PC-3 (cell line): ENCODE measurements at regions not wholly inside any gene's neighbourhood (a gene's known extent, or its start where the extent isn't known, plus 50 kb on each side); places are given as distances from the start of the nearest gene placed in this dataset.

Source experiments
- ATAC-seq: fragments of 200-7000 bp; cut with Tn5 transposase; 2 replicates; pipeline ENCODE4 v1.9.1; 2020; ENCODE audit warnings: mild to moderate bottlenecking, moderate library complexity
- BruUV-seq: library from RNA; stranded (reverse); fragments of 400-500 nt; replicated peaks from 2 replicates; lab custom pipeline; 2021; lab: Mats Ljungman, UMichigan
- CTCF ChIA-PET: fragments of 300-600 bp; sonication (Branson Sonifier 250); formaldehyde crosslinking; loops from one replicate; lab custom pipeline; 2022; ENCODE audit warnings: antibody characterized with exemption; lab: Charles Lee
- POLR2A ChIA-PET: fragments of 300-600 bp; sonication (Branson Sonifier 250); formaldehyde crosslinking; loops from one replicate; lab custom pipeline; 2022; ENCODE audit warnings: antibody characterized with exemption; ENCODE audit not compliant: unreplicated experiment; lab: Charles Lee
- DNase-seq: peaks from one replicate; pipeline ENCODE4 v3.0.0-alpha.2; 2015
- H2AFZ ChIP-seq: fragments of 300-600 bp; sonication (generic); 2 replicates; pipeline ENCODE4 v1.6.0; 2016; ENCODE audit warnings: antibody characterized with exemption, low read length
- H3F3A ChIP-seq: fragments of 300-600 bp; sonication (generic); one replicate; pipeline ENCODE4 v1.6.0; 2017; ENCODE audit warnings: antibody characterized with exemption, low read length, control low read depth, mild to moderate bottlenecking; ENCODE audit not compliant: unreplicated experiment
- H3K27ac ChIP-seq: fragments of 300-600 bp; sonication (generic); 2 replicates; pipeline ENCODE4 v1.5.1; 2016; ENCODE audit warnings: mild to moderate bottlenecking, low read length
- H3K27me3 ChIP-seq: fragments of 300-600 bp; sonication (generic); 2 replicates; pipeline ENCODE4 v1.6.1; 2016; ENCODE audit warnings: low read length, mixed read lengths
- H3K36me3 ChIP-seq: fragments of 300-600 bp; sonication (generic); 2 replicates; pipeline ENCODE4 v1.6.1; 2016; ENCODE audit warnings: low read depth, mixed run types, low read length, mixed read lengths
- H3K4me1 ChIP-seq: fragments of 300-600 bp; sonication (generic); 2 replicates; pipeline ENCODE4 v1.5.1; 2016; ENCODE audit warnings: low read length; ENCODE audit not compliant: insufficient read depth
- H3K4me2 ChIP-seq: fragments of 300-600 bp; sonication (generic); 2 replicates; pipeline ENCODE4 v1.6.0; 2016; ENCODE audit warnings: low read length
- H3K4me3 ChIP-seq: fragments of 300-600 bp; sonication (generic); 2 replicates; pipeline ENCODE4 v1.5.1; 2016; ENCODE audit warnings: mild to moderate bottlenecking, low read length, mixed read lengths
- H3K79me2 ChIP-seq: fragments of 300-600 bp; sonication (generic); 2 replicates; pipeline ENCODE4 v1.6.1; 2017; ENCODE audit warnings: low read length, mixed read lengths
- H3K9ac ChIP-seq: fragments of 300-600 bp; sonication (generic); 2 replicates; pipeline ENCODE4 v1.6.0; 2016; ENCODE audit warnings: mild to moderate bottlenecking, low read length
- H3K9me2 ChIP-seq: fragments of 300-600 bp; sonication (generic); replicated peaks from 2 replicates; pipeline ENCODE4 v1.6.1; 2016; ENCODE audit warnings: mixed run types, low read length, mixed read lengths
- H3K9me3 ChIP-seq: fragments of 300-600 bp; sonication (generic); 2 replicates; pipeline ENCODE4 v1.6.1; 2016; ENCODE audit warnings: low read length, mixed read lengths
- H4K20me1 ChIP-seq: fragments of 300-600 bp; sonication (generic); 2 replicates; pipeline ENCODE4 v1.6.1; 2016; ENCODE audit warnings: low read length, mixed read lengths
- CTCF ChIP-seq: fragments of 300-600 bp; sonication (generic); conservative IDR thresholded peaks from 2 replicates; pipeline ENCODE4 v1.5.1; 2017; ENCODE audit warnings: antibody characterized with exemption, low read depth, mild to moderate bottlenecking, low read length
- EZH2 ChIP-seq: fragments of 300-600 bp; sonication (generic); IDR thresholded peaks from one replicate; pipeline ENCODE4 v1.6.1; 2017; ENCODE audit warnings: antibody characterized with exemption, mild to moderate bottlenecking, low read length; ENCODE audit not compliant: unreplicated experiment
- EZH2phosphoT487 ChIP-seq: fragments of 300-600 bp; sonication (generic); IDR thresholded peaks from 2 replicates; pipeline ENCODE4 v1.6.1; 2018; ENCODE audit warnings: mild to moderate bottlenecking, antibody characterized with exemption, low read length, borderline replicate concordance
- intact Hi-C: fragments of 100-400 bp; cut with micrococcal nuclease; formaldehyde crosslinking; loops from 2 replicates; pipeline ENCODE4 v1.9.0; 2023

GRCh38 chr15:66907826-66908743 lies 157.3 kb upstream of the SMAD3 start:
- Histone ChIP-seq H3F3A (no peaks in the 10 kb centered on the region), H3K9me2 (no peaks in the 10 kb centered on the region), H3K4me2 (no peak overlapping the region), H3K36me3 (peaks cover 2% of the 10 kb centered on the region; the same call in 1 of the 2 replicates), H3K27me3 (no peaks in the 10 kb centered on the region), H3K79me2 (no peaks in the 10 kb centered on the region), H4K20me1 (no peaks in the 10 kb centered on the region), H3K4me1 (no peaks in the 10 kb centered on the region), H3K9ac (no peak overlapping the region), H2AFZ (no peak overlapping the region), H3K4me3 (no peak overlapping the region), H3K27ac (no peak overlapping the region), H3K9me3 (no peaks in the 10 kb centered on the region)
- ChIA-PET CTCF (no interaction called here), POLR2A (no interaction called here)
- ATAC-seq (no peak), DNase-seq (no peak)
- BruUV-seq = no TSS peak
- intact Hi-C loops = no loop called here
- TF ChIP-seq EZH2phosphoT487 = no peak
- TF ChIP-seq CTCF = no peak
- TF ChIP-seq EZH2 = no peak

GRCh38 chr15:66908744-66909095 lies 156.7 kb upstream of the SMAD3 start:
- no peaks in the 10 kb centered on the region for H3K9me3 ChIP-seq
- H3K27ac ChIP-seq = no peak overlapping the region
- intact Hi-C loops = no loop called here
- no peak overlapping the region for H3K4me2 ChIP-seq
- H3K4me3 ChIP-seq = no peak overlapping the region
- CTCF ChIA-PET = no interaction called here
- no peaks in the 10 kb centered on the region for H3F3A ChIP-seq
- H3K4me1 ChIP-seq = no peaks in the 10 kb centered on the region
- no peaks in the 10 kb centered on the region for H3K9me2 ChIP-seq
- no peaks in the 10 kb centered on the region for H4K20me1 ChIP-seq
- no peak overlapping the region for H3K9ac ChIP-seq
- no peak for ATAC-seq
- TF ChIP-seq EZH2 (no peak), CTCF (no peak), EZH2phosphoT487 (no peak)
- no TSS peak for BruUV-seq
- H3K79me2 ChIP-seq = no peaks in the 10 kb centered on the region
- no peak overlapping the region for H2AFZ ChIP-seq
- POLR2A ChIA-PET = no interaction called here
- H3K27me3 ChIP-seq = no peaks in the 10 kb centered on the region
- peaks cover under 1% of the 10 kb centered on the region; the same call in 1 of the 2 replicates for H3K36me3 ChIP-seq
- no peak for DNase-seq

GRCh38 chr15:66909381-66909890 lies 156.0 kb upstream of the SMAD3 start:
- DNase-seq (no peak), ATAC-seq (no peak)
- ChIA-PET CTCF (no interaction called here), POLR2A (no interaction called here)
- no peaks in the 10 kb centered on the region for H3K9me2 ChIP-seq
- intact Hi-C loops = no loop called here
- no peaks in the 10 kb centered on the region for H3K4me1 ChIP-seq
- no peaks in the 10 kb centered on the region for H3K36me3 ChIP-seq
- H3F3A ChIP-seq = no peaks in the 10 kb centered on the region
- no peaks in the 10 kb centered on the region for H3K79me2 ChIP-seq
- no peaks in the 10 kb centered on the region for H4K20me1 ChIP-seq
- H3K9me3 ChIP-seq = no peaks in the 10 kb centered on the region
- TF ChIP-seq CTCF (no peak), EZH2 (no peak), EZH2phosphoT487 (no peak)
- H3K4me2 ChIP-seq = no peak overlapping the region
- H3K27me3 ChIP-seq = no peaks in the 10 kb centered on the region
- no TSS peak for BruUV-seq
- H3K4me3 ChIP-seq = no peak overlapping the region
- H3K9ac ChIP-seq = no peak overlapping the region
- no peak overlapping the region for H3K27ac ChIP-seq
- H2AFZ ChIP-seq = no peak overlapping the region
